ENCODE measurements at regions not wholly inside any gene's neighbourhood (a gene's known extent, or its start where the extent isn't known, plus 50 kb on each side); places are given as distances from the start of the nearest gene placed in this dataset.

DNA sequence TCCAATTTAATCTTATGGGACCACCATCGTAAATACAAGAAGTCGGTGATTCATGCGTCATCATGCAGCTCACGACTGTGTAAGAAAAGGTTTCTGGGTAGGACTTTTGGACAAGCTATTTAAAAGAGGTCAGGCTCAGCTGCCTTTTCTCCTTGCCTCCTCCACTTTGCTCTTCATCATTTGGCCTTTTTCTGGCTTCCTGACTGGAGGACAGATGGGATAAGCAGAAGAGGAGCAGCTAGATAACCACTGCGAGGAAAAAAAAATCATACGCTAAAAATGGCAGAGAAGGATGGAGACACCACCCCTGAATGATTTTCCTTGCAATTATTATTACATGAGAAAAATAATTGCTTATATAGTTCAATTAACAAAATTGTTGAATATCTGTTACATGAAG is 294.3 kb upstream of the FSTL5 start:
- ATAC-seq (no peak), DNase-seq (ENCODE audit: low read depth, low spot score) (no peak)
- BruUV-seq (replicated peaks): no TSS peak
- ChIA-PET CTCF (no interaction called here), POLR2A (no interaction called here)
- H3K27ac ChIP-seq (ENCODE audit: low read length): no peak overlapping the region
- in situ Hi-C loops (cut with HindIII; ENCODE audit: low pct_unique_long_range_greater_than_20kb, low sequenced_read_pairs): no loop called here
- no peaks in the 10 kb centered on the region; the same call in 1 of the 2 replicates for H3K36me3 ChIP-seq (ENCODE audit: control insufficient read depth, insufficient read depth, low read length)
- H3K27me3 ChIP-seq (ENCODE audit: control insufficient read depth, insufficient read depth, low read length): no peaks in the 10 kb centered on the region
- TF ChIP-seq POLR2AphosphoS5 (IDR thresholded peaks at IDR 0.05; ENCODE audit: low read depth, low read length) (no peak), SIN3A (IDR thresholded peaks at IDR 0.05; ENCODE audit: borderline replicate concordance, insufficient read depth, low read depth, low read length) (no peak), TCF7L2 (IDR thresholded peaks at IDR 0.05; ENCODE audit: low read depth, low read length) (no peak)
- TF ChIP-seq, protein P1, sequence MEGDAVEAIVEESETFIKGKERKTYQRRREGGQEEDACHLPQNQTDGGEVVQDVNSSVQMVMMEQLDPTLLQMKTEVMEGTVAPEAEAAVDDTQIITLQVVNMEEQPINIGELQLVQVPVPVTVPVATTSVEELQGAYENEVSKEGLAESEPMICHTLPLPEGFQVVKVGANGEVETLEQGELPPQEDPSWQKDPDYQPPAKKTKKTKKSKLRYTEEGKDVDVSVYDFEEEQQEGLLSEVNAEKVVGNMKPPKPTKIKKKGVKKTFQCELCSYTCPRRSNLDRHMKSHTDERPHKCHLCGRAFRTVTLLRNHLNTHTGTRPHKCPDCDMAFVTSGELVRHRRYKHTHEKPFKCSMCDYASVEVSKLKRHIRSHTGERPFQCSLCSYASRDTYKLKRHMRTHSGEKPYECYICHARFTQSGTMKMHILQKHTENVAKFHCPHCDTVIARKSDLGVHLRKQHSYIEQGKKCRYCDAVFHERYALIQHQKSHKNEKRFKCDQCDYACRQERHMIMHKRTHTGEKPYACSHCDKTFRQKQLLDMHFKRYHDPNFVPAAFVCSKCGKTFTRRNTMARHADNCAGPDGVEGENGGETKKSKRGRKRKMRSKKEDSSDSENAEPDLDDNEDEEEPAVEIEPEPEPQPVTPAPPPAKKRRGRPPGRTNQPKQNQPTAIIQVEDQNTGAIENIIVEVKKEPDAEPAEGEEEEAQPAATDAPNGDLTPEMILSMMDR (IDR thresholded peaks at IDR 0.05): no peak
- TF ChIP-seq, protein P2, sequence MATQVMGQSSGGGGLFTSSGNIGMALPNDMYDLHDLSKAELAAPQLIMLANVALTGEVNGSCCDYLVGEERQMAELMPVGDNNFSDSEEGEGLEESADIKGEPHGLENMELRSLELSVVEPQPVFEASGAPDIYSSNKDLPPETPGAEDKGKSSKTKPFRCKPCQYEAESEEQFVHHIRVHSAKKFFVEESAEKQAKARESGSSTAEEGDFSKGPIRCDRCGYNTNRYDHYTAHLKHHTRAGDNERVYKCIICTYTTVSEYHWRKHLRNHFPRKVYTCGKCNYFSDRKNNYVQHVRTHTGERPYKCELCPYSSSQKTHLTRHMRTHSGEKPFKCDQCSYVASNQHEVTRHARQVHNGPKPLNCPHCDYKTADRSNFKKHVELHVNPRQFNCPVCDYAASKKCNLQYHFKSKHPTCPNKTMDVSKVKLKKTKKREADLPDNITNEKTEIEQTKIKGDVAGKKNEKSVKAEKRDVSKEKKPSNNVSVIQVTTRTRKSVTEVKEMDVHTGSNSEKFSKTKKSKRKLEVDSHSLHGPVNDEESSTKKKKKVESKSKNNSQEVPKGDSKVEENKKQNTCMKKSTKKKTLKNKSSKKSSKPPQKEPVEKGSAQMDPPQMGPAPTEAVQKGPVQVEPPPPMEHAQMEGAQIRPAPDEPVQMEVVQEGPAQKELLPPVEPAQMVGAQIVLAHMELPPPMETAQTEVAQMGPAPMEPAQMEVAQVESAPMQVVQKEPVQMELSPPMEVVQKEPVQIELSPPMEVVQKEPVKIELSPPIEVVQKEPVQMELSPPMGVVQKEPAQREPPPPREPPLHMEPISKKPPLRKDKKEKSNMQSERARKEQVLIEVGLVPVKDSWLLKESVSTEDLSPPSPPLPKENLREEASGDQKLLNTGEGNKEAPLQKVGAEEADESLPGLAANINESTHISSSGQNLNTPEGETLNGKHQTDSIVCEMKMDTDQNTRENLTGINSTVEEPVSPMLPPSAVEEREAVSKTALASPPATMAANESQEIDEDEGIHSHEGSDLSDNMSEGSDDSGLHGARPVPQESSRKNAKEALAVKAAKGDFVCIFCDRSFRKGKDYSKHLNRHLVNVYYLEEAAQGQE (IDR thresholded peaks at IDR 0.05; ENCODE audit: insufficient read depth in 1 of 2, low read depth in 2 of 2, low read length in 1 of 2): no peak
- no peaks in the 10 kb centered on the region for H3K9me3 ChIP-seq (ENCODE audit: control insufficient read depth, insufficient read depth, low read depth, low read length)
- H3K4me3 ChIP-seq (ENCODE audit: low read depth in 2 of 2, low read length in 2 of 2): no peak overlapping the region
- intact Hi-C loops (cut with micrococcal nuclease; ENCODE audit: unreplicated experiment): no loop called here
- H3K4me1 ChIP-seq (ENCODE audit: control insufficient read depth, insufficient read depth, low read length): no peaks in the 10 kb centered on the region

DNA sequence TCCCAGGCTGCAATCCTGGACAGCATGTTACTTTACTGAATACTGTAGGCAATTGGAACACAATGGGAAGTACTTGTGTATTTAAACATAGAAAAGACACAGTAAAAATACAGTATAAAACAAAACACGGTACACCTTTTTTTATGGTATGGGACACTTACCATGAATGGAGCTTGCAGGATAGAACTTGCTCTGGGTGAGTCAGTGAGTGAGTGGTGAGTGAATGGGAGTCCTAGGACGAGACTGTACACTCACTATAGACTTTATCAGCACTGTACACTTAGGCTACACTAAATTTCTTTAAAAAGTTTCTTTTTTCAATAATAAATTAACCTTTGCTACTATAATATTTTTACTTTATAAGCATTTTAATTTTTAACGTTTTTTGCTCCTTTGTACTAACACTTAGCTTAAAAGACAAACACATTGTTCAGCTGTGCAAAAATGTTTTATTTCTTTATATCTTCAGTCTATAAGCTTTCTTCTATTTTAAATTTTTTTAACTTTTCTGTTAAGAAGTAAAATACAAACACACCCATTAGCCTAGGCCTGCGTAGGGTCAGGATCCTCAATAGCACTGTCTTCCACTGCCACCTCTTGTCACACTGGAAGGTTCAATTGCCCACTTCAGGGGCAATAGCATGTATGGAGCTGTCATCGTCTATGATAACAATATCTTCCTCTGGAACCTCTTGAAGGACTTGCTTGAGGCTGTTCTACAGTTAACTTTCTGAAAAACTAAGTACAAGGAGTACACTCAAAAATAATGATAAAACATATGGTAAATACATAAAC is 293.5 kb upstream of the FSTL5 start:
- TF ChIP-seq, protein P1 (IDR thresholded peaks at IDR 0.05): no peak
- TF ChIP-seq TCF7L2 (IDR thresholded peaks at IDR 0.05; ENCODE audit: low read depth, low read length): no peak
- TF ChIP-seq, protein P2 (IDR thresholded peaks at IDR 0.05; ENCODE audit: insufficient read depth in 1 of 2, low read depth in 2 of 2, low read length in 1 of 2): no peak
- TF ChIP-seq SIN3A (IDR thresholded peaks at IDR 0.05; ENCODE audit: borderline replicate concordance, insufficient read depth, low read depth, low read length): no peak
- no peak for TF ChIP-seq POLR2AphosphoS5 (IDR thresholded peaks at IDR 0.05; ENCODE audit: low read depth, low read length)
- Histone ChIP-seq H3K4me1 (ENCODE audit: control insufficient read depth, insufficient read depth, low read length) (no peaks in the 10 kb centered on the region), H3K9me3 (ENCODE audit: control insufficient read depth, insufficient read depth, low read depth, low read length) (no peaks in the 10 kb centered on the region), H3K36me3 (ENCODE audit: control insufficient read depth, insufficient read depth, low read length) (no peaks in the 10 kb centered on the region; the same call in 1 of the 2 replicates), H3K27me3 (ENCODE audit: control insufficient read depth, insufficient read depth, low read length) (no peaks in the 10 kb centered on the region), H3K27ac (ENCODE audit: low read length) (no peak overlapping the region), H3K4me3 (ENCODE audit: low read depth in 2 of 2, low read length in 2 of 2) (no peak overlapping the region)
- in situ Hi-C loops (cut with HindIII; ENCODE audit: low pct_unique_long_range_greater_than_20kb, low sequenced_read_pairs) (no loop called here), intact Hi-C loops (cut with micrococcal nuclease; ENCODE audit: unreplicated experiment) (no loop called here)
- DNase-seq (ENCODE audit: low read depth, low spot score): no peak
- POLR2A ChIA-PET: no interaction called here
- ATAC-seq: no peak
- CTCF ChIA-PET: no interaction called here
- BruUV-seq (replicated peaks): no TSS peak

All from Panc1 (cell line).